Renal pelvis (tissue), 1 donor: ENCODE measurements at regions not wholly inside any gene's neighbourhood (a gene's known extent, or its start where the extent isn't known, plus 50 kb on each side); places are given as distances from the start of the nearest gene placed in this dataset.

Experiments used
- DNase-seq: peaks from one replicate; pipeline ENCODE4 v3.0.0-alpha.2; 2013

DNA sequence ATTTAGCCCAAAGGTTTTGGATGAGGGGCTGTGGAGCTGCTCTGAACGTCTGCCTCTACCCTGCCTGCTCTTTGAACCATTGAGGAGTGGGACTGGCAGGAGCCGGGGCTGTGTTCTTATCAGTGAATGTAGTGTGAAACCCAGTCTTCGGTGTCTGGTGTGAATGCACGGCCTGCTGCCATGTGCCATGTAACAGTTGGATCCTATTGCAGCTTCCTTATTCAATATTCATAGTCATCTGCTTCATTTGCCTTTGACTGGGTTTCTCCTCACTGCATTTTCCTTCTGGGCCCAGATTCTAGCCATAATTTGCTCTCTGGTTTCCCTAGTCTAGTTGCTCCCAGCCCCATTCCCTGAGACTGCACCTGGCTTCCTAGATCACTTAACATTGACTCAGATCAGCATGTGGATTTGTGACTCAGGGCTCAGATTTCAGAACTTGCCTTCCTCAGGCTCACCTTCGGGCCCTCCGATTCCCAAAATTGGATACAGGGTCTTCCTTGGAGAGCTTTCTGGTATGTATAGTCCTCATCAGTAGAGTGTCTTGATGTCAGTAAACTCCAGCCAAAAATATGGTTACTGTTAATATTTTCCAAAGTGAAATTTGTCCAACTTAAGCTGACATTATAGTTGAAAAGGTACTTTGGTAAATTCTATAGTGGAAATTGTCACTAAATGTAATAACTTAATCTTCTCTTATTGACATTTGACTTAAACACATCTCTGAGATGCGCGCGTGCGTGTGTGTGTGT, 94.0 kb upstream of the DDIT4L start:
- DNase-seq = no peak

DNA sequence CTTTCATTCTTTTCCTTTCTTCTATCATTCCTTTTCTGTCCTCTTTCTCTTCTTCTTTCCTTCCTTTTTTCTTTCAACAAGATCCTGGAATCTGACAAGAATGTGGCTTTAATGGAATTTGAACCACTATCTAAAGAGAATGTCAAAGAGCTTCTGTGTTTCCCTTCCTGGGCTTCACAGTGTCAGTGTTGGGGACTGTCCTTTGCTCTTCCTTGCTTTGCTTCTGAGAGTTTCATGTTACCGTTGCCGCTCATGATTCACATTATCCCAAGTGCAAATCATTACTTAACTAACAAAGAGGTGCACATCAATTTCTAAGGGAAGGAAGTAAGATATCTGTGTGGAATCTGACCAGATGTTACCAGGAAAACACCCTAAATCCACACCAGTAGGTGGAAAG, 90.5 kb upstream of the DDIT4L start:
- no peak for DNase-seq

DNA sequence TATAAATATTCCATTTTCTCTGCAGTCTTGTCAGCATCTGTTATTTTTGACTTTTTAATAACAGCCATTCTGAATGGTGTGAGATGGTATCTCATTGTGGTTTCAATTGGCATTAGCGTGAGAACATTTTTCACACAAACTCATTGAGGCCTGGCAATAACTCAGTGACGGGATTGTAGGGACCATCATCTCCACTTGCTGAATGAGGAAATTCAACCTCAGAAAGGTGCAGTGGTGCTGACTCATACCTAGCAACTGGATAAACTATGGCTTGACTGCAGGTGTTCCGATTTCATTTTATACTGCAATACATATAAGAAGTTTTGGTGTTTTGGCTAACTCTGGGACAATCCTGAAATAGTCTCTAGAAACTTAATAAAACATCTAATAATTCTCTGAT, 88.3 kb upstream of the DDIT4L start:
- DNase-seq = no peak

DNA sequence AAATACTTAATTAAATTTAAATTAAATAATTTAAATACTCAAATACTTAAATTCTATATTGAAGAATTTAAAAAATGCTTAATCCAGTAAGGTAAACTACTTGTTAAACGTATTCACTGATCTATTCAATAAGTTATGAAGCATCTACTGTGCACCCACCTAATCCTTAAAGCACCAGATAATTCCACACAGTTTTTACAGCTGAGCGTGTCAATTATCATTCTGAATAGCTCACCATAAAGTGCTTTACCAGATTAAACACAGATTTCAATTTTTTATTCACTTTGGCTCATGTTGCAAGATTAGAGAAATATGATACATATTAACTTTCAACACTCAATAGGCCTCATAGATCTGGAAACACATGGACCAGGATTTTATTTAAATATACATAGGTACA, 79.2 kb upstream of the DDIT4L start:
- no peak for DNase-seq

DNA sequence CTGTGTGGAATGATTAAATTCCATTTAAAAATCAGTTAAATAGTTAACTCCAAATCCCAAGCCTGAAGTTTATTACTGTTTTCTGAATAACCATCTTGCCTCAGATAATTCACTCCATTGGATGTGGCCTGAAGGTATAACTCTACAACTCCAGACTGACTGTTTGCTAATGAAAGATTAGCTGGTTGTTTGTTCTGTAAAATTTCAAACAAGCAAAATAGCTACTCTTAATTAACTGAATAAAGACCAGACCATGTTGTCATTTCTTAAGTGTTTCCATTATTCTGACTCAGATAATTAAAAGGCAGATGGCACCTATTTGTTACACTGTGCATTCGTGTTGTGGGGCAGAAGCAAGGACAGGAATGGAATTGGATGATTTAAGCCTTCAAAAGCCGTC, 78.5 kb upstream of the DDIT4L start:
- no peak for DNase-seq

DNA sequence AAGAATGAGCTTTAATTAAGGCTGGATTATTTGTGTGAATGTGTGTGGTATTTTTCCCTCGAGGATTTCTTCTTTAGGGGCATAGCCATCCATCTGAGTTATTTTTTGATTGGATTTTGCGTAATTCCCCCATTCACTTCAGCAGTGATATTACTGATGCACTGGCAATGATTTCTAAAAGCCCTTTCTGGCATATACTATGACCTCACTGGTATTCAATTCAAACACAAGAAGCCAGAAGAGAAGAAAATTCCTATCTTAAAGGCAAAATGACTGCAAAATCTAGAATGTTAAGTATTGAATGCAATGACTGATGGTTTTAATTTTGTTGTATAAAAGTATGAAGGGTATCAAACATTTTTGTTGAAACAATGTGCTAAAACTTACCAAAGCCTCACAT, 71.1 kb upstream of the DDIT4L start:
- DNase-seq = no peak

DNA sequence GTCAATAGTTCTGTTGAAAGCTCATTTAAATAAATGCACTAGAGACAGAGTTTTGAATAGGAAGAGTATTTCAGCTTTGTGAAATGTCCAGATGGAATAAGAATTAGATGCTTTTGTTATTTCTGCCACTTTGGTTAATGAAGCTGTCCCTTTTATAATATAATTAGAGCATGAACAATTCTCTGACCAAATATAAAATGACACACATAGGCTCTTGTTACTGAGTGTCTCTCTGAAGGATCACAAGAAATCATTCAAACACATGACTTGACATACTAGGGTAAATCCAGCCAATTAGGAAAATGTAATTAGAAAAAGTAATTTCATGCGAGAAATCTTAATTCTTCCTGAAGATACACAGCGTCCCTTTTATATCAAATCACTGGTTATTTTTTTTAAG, 68.4 kb upstream of the DDIT4L start:
- no peak for DNase-seq

DNA sequence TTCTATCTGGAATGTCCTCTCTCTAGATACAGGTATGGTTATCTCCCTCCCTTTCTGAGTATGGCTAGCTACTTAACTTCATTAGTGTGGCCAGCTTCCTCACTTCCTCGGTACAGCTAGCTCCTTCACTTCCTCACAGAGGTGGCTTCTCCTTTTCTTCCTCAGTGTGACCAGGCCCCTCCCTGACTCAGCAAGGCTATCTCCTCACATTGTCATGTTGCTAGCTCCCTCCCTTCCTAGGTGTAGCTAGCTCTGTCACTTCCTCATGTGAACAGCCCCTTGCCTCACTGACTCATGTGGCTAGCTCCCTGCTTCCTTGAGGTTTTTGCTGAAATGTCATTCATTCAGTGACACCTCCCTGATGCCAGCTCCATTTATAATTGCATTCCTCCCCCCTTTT, 67.3 kb upstream of the DDIT4L start:
- no peak for DNase-seq

DNA sequence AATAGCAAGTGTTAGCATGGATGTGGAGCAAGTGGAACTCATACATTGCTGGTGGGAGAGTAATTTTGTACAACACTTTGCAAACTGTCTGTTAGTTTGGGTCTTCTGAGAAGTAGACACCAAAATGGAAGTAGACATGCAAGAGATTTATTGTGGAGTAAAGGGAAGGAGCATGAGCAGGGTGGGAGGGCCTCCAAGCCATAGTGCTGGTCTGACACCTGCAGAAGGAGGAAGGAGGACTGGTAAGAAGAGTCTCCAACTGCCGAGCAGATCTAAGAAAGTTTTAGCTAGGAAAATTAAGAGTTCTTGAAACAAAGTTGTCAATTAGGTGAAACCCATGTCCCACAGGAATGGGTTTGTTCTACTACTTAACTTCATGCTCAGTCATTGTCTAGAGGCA, 64.0 kb upstream of the DDIT4L start:
- no peak for DNase-seq

DNA sequence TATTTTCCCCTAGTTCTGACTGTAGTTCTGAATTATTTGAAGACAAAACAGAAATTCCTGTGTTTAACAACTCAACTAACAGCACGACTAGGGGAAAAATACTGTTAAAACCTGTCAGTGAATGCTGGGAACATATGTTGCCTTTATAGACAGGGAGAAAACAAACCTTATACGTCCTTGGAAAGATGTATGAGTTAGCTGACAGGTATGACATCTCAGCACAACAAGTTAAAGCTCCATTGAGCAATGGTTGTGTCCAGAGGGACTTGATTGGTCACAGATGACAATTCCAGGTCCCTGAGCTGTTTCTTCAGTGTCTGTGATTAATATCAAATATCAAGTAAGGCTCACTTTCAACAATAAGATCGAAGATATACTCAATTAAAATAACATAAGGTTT, 58.2 kb upstream of the DDIT4L start:
- DNase-seq = peak; percentile 19

DNA sequence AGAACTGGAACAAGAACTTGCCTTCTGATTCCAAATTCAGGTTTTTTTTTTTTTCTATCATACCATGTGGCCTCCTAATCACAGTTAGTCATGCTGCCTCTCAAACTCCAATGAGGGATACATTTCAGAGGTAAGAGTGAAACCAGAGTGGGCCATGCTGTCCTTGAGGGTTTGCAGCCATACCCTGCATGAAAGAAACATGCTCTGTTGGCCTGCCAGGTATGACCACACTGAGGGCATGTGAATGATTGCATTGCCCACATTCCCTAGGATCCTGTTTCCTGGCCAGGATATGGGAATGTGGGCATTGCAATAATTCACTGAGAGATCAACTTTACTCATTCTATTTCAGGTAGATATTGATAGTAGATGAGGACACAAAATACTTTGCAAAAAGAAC, 56.4 kb upstream of the DDIT4L start:
- DNase-seq = peak; percentile 10

DNA sequence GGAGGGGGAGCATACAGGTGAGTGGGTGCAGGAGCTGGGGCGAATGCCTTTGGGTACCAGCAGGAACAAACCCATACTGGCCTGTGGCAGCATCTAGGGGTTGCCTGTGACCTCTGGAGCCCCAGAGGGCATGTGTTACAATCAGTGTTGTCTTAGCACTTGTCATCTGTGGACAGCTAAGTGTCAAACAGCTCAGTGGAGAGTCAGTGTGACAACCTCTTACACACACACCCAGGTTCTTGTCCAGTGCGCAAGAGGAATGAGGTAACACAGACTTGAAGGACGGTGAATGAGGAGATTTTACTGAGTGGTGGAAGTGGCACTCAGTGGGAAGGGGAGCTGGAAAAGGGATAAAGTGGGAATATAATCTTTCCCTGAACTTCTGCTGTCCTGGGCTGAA, 54.1 kb upstream of the DDIT4L start:
- DNase-seq = no peak
